Glutamatergic neuron (in vitro differentiated cells): ENCODE measurements at regions not wholly inside any gene's neighbourhood (a gene's known extent, or its start where the extent isn't known, plus 50 kb on each side); places are given as distances from the start of the nearest gene placed in this dataset.

Experiments used
- DNase-seq: peaks from one replicate; pipeline ENCODE4 v3.0.0; 2022
- H3K27ac Mint-ChIP-seq: one replicate; pipeline ENCODE4 v1.8.0; 2020; ENCODE audit warnings: mild to moderate bottlenecking, mixed read lengths, inconsistent platforms; ENCODE audit not compliant: unreplicated experiment
- H3K27me3 Mint-ChIP-seq: one replicate; pipeline ENCODE4 v1.8.0; 2020; ENCODE audit warnings: mild to moderate bottlenecking, moderate library complexity, mixed read lengths, inconsistent platforms; ENCODE audit not compliant: unreplicated experiment
- H3K36me3 Mint-ChIP-seq: one replicate; pipeline ENCODE4 v1.8.0; 2020; ENCODE audit warnings: mild to moderate bottlenecking, mixed read lengths, inconsistent platforms; ENCODE audit not compliant: unreplicated experiment
- H3K4me1 Mint-ChIP-seq: one replicate; pipeline ENCODE4 v1.8.0; 2020; ENCODE audit warnings: mild to moderate bottlenecking, low read depth, mixed read lengths, inconsistent platforms; ENCODE audit not compliant: unreplicated experiment
- H3K4me3 Mint-ChIP-seq: one replicate; pipeline ENCODE4 v1.8.0; 2020; ENCODE audit warnings: mild to moderate bottlenecking, mixed read lengths, inconsistent platforms; ENCODE audit not compliant: unreplicated experiment
- H3K9me3 Mint-ChIP-seq: one replicate; pipeline ENCODE4 v1.8.0; 2020; ENCODE audit warnings: mild to moderate bottlenecking, moderate library complexity, mixed read lengths, inconsistent platforms; ENCODE audit not compliant: unreplicated experiment
- CTCF ChIP-seq: fragments of 200-600 bp; sonication (generic); IDR thresholded peaks from one replicate; pipeline ENCODE4 v1.5.0; 2021; ENCODE audit not compliant: partially characterized antibody, unreplicated experiment

DNA sequence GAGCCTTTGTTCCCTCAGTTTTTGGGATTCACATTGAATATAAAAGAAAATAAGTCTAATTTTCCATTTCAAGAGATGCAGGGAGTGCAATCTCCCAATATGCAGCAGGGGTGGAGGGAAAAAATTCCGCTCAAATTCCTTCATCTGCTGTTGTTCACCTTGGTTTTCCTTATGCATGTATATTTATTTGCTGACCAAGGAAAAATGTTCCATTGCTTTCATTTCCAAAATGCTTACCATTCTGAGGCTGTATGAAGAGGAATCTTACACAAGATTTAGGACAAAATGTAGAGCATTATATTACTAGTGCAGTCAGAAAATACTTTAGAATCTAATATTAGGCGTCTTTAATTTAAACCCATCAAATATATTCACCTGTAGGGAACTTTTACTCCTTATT lies 863.9 kb downstream of the EPHA3 start:
- no peaks in the 10 kb centered on the region for H3K36me3 Mint-ChIP-seq
- H3K4me3 Mint-ChIP-seq = no peak overlapping the region
- TF ChIP-seq CTCF = no peak
- H3K27me3 Mint-ChIP-seq = peaks cover 4% of the 10 kb centered on the region
- H3K4me1 Mint-ChIP-seq = peaks cover 9% of the 10 kb centered on the region
- no peak for DNase-seq
- no peak overlapping the region for H3K27ac Mint-ChIP-seq
- H3K9me3 Mint-ChIP-seq = peaks cover 4% of the 10 kb centered on the region

- H3K27ac Mint-ChIP-seq = peak overlapping the region; percentile 76
- peaks cover 4% of the 10 kb centered on the region for H3K9me3 Mint-ChIP-seq
- TF ChIP-seq CTCF = no peak
- H3K4me1 Mint-ChIP-seq = peaks cover 9% of the 10 kb centered on the region
- H3K36me3 Mint-ChIP-seq = no peaks in the 10 kb centered on the region
- H3K4me3 Mint-ChIP-seq = no peak overlapping the region
- H3K27me3 Mint-ChIP-seq = peaks cover 4% of the 10 kb centered on the region
- no peak for DNase-seq
Observed at GRCh38 chr3:89973156-89973555, 865.7 kb downstream of the EPHA3 start.

DNA sequence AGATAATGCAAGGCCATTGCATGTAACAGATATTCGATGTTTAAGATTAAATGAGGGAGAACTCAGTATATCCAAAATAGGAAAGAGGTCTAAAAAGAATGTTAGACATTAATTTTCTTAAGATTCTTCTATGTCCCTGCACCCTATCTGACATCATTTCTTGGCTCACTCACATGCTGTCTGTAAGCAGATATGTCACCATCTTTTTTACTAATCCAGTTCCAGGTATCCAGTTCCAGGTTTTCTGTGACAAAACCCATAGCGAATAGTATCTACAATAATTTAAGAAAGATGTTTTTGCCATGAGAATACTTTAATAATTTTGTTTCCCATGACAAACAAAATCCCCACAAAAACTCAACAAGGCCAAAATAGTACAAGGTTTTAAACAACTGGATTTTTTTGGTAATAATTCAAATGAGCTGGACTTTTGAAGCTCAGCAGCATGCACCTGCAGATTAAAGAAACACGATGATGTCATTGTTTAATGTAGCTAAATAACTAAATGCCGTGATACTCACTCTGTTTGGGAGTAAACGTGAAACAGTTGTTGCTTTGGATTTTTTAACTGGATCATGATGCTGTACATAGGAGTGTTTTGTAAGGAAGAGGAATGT lies 867.6 kb downstream of the EPHA3 start:
- H3K27me3 Mint-ChIP-seq = peaks cover 4% of the 10 kb centered on the region
- no peak for DNase-seq
- H3K27ac Mint-ChIP-seq = no peak overlapping the region
- H3K4me1 Mint-ChIP-seq = peaks cover 9% of the 10 kb centered on the region
- no peaks in the 10 kb centered on the region for H3K36me3 Mint-ChIP-seq
- peaks cover 4% of the 10 kb centered on the region for H3K9me3 Mint-ChIP-seq
- TF ChIP-seq CTCF = no peak
- no peak overlapping the region for H3K4me3 Mint-ChIP-seq

GRCh38 chr3:89983449-89983848 lies 876.0 kb downstream of the EPHA3 start:
- no peaks in the 10 kb centered on the region for H3K4me1 Mint-ChIP-seq
- peaks cover 8% of the 10 kb centered on the region for H3K36me3 Mint-ChIP-seq
- peaks cover 5% of the 10 kb centered on the region for H3K9me3 Mint-ChIP-seq
- no peak overlapping the region for H3K4me3 Mint-ChIP-seq
- DNase-seq = no peak
- TF ChIP-seq CTCF = no peak
- peaks cover 2% of the 10 kb centered on the region for H3K27me3 Mint-ChIP-seq
- no peak overlapping the region for H3K27ac Mint-ChIP-seq

DNA sequence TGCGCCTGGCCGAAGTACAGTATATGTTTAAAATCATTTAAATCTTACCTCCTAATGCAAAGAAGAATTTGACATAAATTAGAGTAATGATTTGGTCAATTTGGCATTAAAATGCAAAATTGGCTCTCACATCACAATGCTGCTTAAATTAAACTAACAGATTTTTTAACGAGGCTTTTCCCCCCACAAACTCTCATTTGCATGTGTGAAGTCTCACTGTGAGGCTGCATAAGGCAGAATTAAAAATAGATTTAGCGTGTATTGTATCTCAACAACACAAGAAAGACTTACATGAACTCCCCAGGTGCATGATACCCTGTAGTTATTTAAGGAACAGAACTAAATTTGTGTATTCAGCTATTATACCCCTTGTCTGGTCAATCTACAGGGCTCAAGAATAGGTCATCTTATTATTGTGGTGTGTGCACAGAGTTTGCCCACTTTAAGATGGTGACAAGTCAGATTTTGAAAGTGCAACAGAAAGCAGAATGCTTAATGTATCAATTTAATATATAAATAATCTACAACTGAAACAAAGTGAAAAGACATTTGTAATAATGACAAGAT lies 897.9 kb downstream of the EPHA3 start:
- Mint-ChIP-seq H3K4me1 (peaks cover 19% of the 10 kb centered on the region), H3K36me3 (peaks cover 5% of the 10 kb centered on the region), H3K27me3 (peaks cover 4% of the 10 kb centered on the region), H3K27ac (no peak overlapping the region), H3K9me3 (peaks cover 5% of the 10 kb centered on the region), H3K4me3 (no peak overlapping the region)
- DNase-seq = no peak
- TF ChIP-seq CTCF = no peak
